ENCODE measurements at regions not wholly inside any gene's neighbourhood (a gene's known extent, or its start where the extent isn't known, plus 50 kb on each side); places are given as distances from the start of the nearest gene placed in this dataset.

GRCh38 chr1:239803781-239804180 is 287.9 kb upstream of the FMN2 start:
- DNase-seq: no peak

DNA sequence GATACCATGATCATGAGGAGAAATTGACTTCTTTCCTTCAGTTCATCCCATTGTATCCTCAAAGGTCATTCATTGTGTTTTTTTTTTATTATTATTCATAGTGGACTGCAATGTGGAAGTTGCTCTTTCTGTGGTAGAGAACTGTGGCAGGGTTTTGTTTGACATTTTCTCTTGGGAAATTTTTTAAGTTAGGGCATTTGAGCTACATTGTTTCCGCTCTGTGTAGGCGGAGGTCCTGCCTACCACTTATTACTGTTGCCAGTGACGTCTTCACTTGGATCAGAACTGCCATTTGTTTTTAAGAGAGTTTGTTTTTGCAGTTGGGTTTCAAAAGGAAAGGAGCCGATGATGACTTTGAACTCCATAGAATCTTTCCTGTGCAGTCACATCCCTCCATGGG is 287.4 kb upstream of the FMN2 start:
- DNase-seq: no peak

DNA sequence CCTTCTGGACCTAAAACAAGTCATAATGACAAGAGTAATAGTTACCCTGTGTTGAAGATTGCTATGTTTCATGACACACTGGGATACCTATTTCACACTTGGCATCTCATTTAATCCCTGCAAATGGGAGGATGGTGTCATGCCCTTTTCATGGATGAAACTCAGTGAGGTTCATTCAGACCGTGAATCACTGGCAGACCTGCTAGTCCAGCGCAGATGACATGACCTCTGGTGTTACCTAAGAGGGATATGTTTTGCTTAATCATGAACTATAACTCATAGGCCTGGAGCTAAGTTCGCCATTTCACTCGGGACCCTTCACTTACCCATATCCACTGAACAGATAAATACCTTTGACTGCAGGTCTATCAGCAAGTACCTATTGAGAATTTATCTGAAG is 286.6 kb upstream of the FMN2 start:
- DNase-seq: no peak

DNA sequence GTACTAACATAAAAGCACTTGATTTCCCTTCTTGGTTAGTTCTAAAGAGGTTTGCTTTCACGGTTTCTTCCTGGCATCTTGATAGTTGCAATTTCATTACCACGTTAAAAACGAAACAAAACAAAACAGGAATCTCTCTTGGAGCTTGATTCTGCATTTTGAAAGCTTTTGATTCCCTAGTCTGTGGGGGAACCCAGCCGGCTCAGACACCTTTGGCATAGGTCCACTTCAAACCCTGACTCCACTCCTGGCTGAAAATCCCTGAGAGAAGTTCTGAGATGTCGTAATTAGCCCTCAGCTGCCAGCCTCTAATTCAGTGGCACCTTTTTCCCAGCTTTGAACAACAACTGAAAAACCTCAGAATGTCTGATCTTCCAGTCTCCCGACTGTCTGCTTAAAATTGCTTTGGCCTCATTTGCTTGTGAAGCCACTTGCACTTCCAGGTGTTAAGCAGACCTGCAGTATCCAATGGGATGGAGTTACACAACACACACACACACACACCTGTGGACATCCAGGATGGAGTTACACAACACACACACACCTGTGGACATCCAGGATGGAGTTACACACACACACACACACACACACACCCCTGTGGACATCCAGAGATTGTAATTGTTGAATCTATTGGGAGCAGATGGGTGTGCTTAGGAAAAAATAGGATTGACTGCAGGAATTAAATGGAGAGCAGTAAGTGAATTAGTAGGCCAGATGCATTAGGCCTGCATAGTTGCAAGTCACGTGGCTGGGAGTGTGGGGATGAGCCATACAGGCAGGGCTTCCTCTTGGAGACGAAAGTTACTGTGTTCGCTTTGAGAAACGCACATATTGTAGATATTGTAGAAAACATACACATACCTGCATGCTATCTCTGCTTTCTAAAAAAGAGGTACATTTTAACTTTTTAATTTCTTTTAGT is 285.6 kb upstream of the FMN2 start:
- no peak for DNase-seq

DNA sequence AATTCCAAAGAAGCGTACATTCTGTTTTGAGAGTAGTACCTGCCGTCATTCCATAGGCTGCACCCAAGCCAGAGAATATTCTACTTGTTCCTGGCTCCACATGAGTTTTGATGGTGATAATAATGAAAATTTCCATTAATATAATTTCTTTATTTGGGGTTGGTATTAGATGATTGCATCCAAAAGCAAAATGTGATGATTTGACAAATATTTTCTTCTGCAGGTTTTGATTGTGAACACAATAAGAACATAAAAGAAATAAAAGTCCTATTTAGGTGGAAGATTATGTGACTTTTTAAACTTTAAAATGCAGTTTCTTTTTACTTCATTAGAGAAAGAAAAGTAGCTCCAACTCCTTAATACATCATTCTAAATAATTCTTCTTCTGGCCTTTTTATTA is 284.8 kb upstream of the FMN2 start:
- no peak for DNase-seq

DNA sequence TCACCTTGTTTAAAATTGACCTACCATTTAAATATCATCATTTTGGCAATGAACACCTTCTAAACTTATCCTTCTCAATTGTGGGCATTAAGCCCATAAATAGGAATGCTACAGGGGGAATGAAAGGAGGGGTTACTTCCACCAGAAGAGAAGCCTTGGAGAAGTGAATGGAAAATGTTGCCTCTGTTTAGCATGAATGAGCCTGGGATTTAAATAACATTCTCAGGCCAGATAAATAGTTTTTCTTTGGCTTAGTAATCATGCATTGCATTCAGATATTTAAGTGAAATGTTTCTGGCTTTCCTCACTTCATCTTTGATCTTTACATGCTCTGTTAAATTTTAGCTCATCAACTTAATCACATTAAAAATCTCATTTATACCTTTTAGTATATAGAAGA is 284.3 kb upstream of the FMN2 start:
- DNase-seq: no peak

GRCh38 chr1:239810061-239810481 is 281.6 kb upstream of the FMN2 start:
- DNase-seq: no peak

- DNase-seq: peak; percentile 78
These were observed 280.3 kb upstream of the FMN2 start for GRCh38 chr1:239811211-239811885.

GRCh38 chr1:239812580-239812979 is 279.1 kb upstream of the FMN2 start:
- no peak for DNase-seq

DNA sequence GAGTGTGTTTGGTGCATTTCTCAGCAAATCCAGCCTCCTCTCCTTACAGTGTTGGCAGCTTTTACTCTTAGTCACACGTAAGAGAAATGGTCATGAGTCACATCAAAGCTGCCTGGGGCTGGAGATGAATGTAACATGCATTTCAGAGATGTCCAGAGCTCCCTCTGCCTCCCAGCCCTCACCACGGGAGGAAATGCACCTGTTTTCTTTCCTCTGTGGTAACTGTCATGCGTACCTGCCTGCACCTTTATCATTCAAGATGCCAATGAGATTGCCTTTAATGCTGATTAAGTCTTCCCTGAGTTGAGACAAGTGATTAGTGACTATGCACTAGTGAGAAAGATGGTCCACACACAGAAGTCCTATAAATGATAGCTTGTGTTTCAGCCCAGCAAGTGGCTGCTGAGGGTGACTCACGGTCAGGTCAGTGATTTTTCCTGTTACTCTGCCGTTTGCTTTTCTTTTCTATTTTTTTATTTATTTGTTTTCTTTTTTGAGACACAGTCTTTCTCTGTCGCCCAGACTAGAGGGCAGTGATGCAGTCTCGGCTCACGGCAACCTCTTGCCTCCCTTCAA is 277.3 kb upstream of the FMN2 start:
- DNase-seq: peak; percentile 90

GRCh38 chr1:239815074-239815473 is 276.6 kb upstream of the FMN2 start:
- peak; percentile 82 for DNase-seq

DNA sequence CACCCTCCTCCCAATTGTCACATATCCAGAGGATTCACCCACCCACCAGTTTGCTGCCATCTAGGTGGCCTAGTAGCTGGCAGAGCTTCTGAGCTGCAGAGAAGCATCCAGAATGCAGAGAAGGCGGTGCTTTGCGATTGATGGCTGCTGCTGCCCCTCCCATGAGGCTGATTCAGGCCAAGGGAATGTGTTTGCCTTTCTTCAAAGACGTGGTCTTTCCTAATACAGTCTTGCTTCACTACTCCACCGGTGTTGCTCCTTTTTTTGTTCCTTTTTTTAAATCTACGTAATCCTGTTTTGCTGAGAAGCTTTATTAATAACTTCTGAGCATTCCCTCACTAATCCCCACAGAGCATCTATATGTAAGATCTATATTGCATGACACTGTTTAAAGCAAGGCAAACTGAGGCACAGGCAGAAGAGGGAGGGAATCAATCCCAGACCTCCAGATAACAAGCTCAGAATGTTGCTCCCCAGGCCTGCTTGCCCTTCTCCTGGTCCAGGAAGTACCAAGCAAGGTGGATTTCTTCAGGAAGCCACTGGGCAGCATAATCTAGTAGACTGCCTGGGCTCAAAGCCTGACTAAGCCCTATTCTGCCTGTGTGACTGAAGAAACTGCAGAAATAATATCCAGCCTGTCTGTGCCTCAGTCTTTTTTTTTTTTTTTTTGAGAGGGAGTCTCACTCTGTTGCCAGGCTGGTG is 275.5 kb upstream of the FMN2 start:
- DNase-seq: no peak

GRCh38 chr1:239817276-239817675 is 274.4 kb upstream of the FMN2 start:
- peak; percentile 38 for DNase-seq

DNA sequence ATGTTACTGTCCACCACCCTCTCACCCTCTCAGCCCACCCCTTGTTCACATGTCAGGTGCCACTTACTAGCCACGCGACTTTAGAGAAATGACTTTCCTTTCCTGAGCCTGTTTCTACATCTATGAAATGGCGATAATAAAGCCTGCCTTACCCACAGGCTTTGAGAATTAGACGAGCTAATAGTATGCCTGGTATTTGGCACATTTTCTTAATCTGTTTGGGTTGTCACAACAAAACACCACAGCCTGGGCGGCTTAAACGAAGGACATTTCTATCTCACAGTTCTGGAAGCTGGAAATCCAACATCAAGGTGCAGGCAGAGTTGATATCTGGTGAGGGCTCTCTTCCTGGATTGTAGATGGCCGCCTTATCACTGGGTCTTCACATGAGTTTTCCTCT is 273.9 kb upstream of the FMN2 start:
- DNase-seq: no peak

- DNase-seq: peak; percentile 37
These were observed 272.6 kb upstream of the FMN2 start for GRCh38 chr1:239819096-239819495.

- no peak for DNase-seq
These were observed 271.9 kb upstream of the FMN2 start for GRCh38 chr1:239819756-239820250.

GRCh38 chr1:239823852-239824251 is 267.8 kb upstream of the FMN2 start:
- no peak for DNase-seq

DNA sequence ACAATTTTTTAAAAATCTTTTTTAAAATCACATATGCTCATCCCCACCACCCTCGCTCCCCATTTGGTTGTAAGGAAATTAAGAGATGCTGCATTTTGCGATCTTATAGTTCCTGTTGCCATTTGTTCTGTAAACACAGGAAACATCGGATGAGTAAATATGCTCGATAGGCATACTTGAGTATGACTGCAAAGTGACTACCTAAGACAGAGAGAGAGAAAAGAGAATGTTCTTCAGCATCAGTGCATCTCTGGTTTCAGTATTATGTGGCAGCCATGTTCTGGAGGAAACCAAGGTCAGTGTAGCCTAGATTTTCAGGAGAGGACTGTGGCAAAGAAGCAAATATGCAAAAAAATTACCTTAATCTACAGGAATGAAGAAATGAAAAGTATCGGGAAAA is 265.5 kb upstream of the FMN2 start:
- DNase-seq: peak; percentile 58

DNA sequence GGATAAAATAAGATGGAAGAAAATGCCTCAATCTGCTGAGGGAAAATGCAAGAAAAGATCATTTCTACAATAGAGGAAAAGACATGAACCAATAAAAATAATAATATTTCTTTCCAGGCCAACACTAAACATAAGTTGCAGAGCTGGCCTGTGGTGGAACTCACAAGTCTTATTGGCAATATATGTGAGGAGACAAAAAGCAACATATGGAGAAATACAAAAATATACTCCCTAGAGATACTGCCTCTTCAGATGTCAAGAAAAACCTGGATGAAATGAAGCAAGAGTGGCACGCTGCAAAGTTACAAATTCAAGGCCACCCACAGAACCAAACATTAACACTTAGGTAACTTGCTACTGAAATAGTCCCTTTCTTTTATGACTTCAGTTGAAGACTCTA is 264.9 kb upstream of the FMN2 start:
- DNase-seq: no peak

GRCh38 chr1:239829535-239829934 is 262.1 kb upstream of the FMN2 start:
- no peak for DNase-seq

DNA sequence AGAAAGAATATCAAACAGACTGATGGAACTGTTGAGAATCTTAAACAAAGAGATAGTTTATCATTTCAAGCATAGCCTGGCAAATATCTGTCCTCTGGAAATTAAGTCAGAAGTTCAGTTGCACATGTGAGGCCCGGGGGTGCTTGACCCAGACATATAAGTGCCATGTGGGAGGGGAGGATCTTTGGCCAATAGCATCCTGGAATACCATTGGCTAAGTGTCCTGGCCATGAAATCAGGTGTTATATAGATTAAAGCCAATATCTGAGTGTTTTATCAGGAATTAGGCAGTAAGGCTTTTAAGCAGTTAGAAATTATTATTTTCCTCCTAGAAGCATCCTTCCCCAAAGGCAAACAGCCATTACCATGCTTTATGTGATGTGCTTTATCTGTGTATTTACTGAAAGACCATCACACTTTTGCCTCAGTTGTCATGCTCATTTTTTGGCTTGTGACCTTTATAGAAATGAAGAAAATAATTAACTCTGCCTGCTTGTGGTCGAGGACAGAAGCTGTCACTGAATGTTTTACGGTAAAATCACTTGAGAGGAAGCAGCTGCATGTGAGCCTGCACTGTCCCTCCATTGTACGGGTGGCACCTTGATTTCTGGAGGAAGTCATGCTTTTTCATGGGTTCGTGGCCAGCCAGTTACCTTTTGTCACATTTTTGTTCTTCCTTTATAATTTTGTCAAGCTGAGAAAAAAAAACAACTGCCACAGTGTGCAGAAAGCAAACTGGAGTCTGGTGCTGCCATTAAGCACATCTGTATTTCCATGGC is 259.9 kb upstream of the FMN2 start:
- no peak for DNase-seq

GRCh38 chr1:239833723-239834122 is 258.0 kb upstream of the FMN2 start:
- no peak for DNase-seq
